Ascending aorta (tissue), 2 donors: ENCODE measurements at regions not wholly inside any gene's neighbourhood (a gene's known extent, or its start where the extent isn't known, plus 50 kb on each side); places are given as distances from the start of the nearest gene placed in this dataset.

ENCODE experiments used
- DNase-seq, 2 donors: peaks; one replicate each; pipeline ENCODE4 v3.0.0-alpha.2; 2019; ENCODE audit warnings: low spot score in 2 of 2
- H3K27ac ChIP-seq, 2 donors: fragments of 200-600 bp; sonication (generic); one replicate each; pipeline ENCODE4 v1.5.1; 2016 to 2017; ENCODE audit warnings: mild to moderate bottlenecking in 1 of 2
- H3K27me3 ChIP-seq: fragments of 200-600 bp; sonication (generic); one replicate; pipeline ENCODE4 v1.5.1; 2017
- H3K36me3 ChIP-seq, 2 donors: fragments of 200-600 bp; sonication (generic); one replicate each; pipeline ENCODE4 v1.5.1; 2016
- H3K4me1 ChIP-seq, 2 donors: fragments of 200-600 bp; sonication (generic); one replicate each; pipeline ENCODE4 v1.5.1; 2016 to 2017; ENCODE audit warnings: mild to moderate bottlenecking in 1 of 2
- H3K4me3 ChIP-seq, 2 donors: fragments of 200-600 bp; sonication (generic); one replicate each; pipeline ENCODE4 v1.5.1; 2016 to 2017; ENCODE audit warnings: mild to moderate bottlenecking in 1 of 2
- H3K9me3 ChIP-seq, 2 donors: fragments of 200-600 bp; sonication (generic); one replicate each; pipeline ENCODE4 v1.5.1; 2016
- CTCF ChIP-seq, 3 experiments: fragments of 200-600 bp in 2 of 3; fragments of 450-650 bp in 1 of 3; sonication (generic) in 2 of 3; IDR thresholded peaks; one replicate each; pipeline ENCODE4 v1.5.1; 2016 to 2019; ENCODE audit warnings: antibody characterized with exemption in 3 of 3, mild to moderate bottlenecking in 1 of 3, moderate library complexity in 1 of 3
- intact Hi-C: fragments of 100-400 bp; cut with DNase I; formaldehyde crosslinking; loops from one replicate; pipeline ENCODE4 v1.15.1; 2023

GRCh38 chr12:127412866-127413265 is 854.1 kb upstream of the TMEM132C start:
- H3K27ac ChIP-seq: no peak overlapping the region
- TF ChIP-seq CTCF (IDR thresholded peaks at IDR 0.05): no peak
- intact Hi-C loops: no loop called here
- no peak for DNase-seq
- H3K4me3 ChIP-seq: no peak overlapping the region
- no peaks in the 10 kb centered on the region for H3K4me1 ChIP-seq
- H3K9me3 ChIP-seq: no peaks in the 10 kb centered on the region
- H3K36me3 ChIP-seq: no peaks in the 10 kb centered on the region
- no peaks in the 10 kb centered on the region for H3K27me3 ChIP-seq

- no peaks in the 10 kb centered on the region for H3K36me3 ChIP-seq
- intact Hi-C loops: no loop called here
- no peaks in the 10 kb centered on the region for H3K9me3 ChIP-seq
- no peak for TF ChIP-seq CTCF (IDR thresholded peaks at IDR 0.05)
- no peaks in the 10 kb centered on the region for H3K4me1 ChIP-seq
- DNase-seq: no peak
- H3K27me3 ChIP-seq: no peaks in the 10 kb centered on the region
- H3K4me3 ChIP-seq: no peak overlapping the region
- H3K27ac ChIP-seq: no peak overlapping the region
Measured at GRCh38 chr12:127414186-127414585, 852.8 kb upstream of the TMEM132C start.

GRCh38 chr12:127414636-127415035 is 852.3 kb upstream of the TMEM132C start:
- intact Hi-C loops: no loop called here

GRCh38 chr12:127416796-127417195 is 850.2 kb upstream of the TMEM132C start:
- TF ChIP-seq CTCF (IDR thresholded peaks at IDR 0.05): no peak
- H3K27me3 ChIP-seq: no peaks in the 10 kb centered on the region
- H3K36me3 ChIP-seq: no peaks in the 10 kb centered on the region
- intact Hi-C loops: no loop called here
- DNase-seq: no peak
- no peaks in the 10 kb centered on the region for H3K9me3 ChIP-seq
- no peaks in the 10 kb centered on the region for H3K4me1 ChIP-seq
- H3K27ac ChIP-seq: no peak overlapping the region
- no peak overlapping the region for H3K4me3 ChIP-seq

More at GRCh38 chr12:127414636-127415035, 852.3 kb upstream of the TMEM132C start:
- Histone ChIP-seq H3K36me3 (no peaks in the 10 kb centered on the region), H3K9me3 (no peaks in the 10 kb centered on the region), H3K4me3 (no peak overlapping the region), H3K4me1 (no peaks in the 10 kb centered on the region), H3K27ac (no peak overlapping the region), H3K27me3 (no peaks in the 10 kb centered on the region)
- no peak for DNase-seq
- no peak for TF ChIP-seq CTCF (IDR thresholded peaks at IDR 0.05)

GRCh38 chr12:127419111-127419510 is 847.9 kb upstream of the TMEM132C start:
- Histone ChIP-seq H3K27ac (no peak overlapping the region), H3K27me3 (no peaks in the 10 kb centered on the region), H3K4me3 (no peak overlapping the region), H3K9me3 (no peaks in the 10 kb centered on the region), H3K4me1 (no peaks in the 10 kb centered on the region), H3K36me3 (no peaks in the 10 kb centered on the region)
- intact Hi-C loops: no loop called here
- TF ChIP-seq CTCF (IDR thresholded peaks at IDR 0.05): no peak
- DNase-seq: no peak

- H3K4me1 ChIP-seq: no peaks in the 10 kb centered on the region
- no peak overlapping the region for H3K4me3 ChIP-seq
- no peaks in the 10 kb centered on the region for H3K9me3 ChIP-seq
- no peak for TF ChIP-seq CTCF (IDR thresholded peaks at IDR 0.05)
- H3K36me3 ChIP-seq: no peaks in the 10 kb centered on the region
- no peak for DNase-seq
- H3K27me3 ChIP-seq: no peaks in the 10 kb centered on the region
- H3K27ac ChIP-seq: no peak overlapping the region
- intact Hi-C loops: no loop called here
Measured at GRCh38 chr12:127421614-127422013, 845.4 kb upstream of the TMEM132C start.
